Activated CD8-positive, alpha-beta memory T cell treated with anti-CD3 and anti-CD28 coated beads, Interleukin-2, amount 50 U/mL, for 1 hour (primary cell): ENCODE measurements at regions not wholly inside any gene's neighbourhood (a gene's known extent, or its start where the extent isn't known, plus 50 kb on each side); places are given as distances from the start of the nearest gene placed in this dataset.
A peak's percentile ranks its signal among the peaks of the same experiment; 100 is the strongest.
"Not testable (repeated sequence)": the region's sequence is repeated elsewhere in the genome, so short reads cannot be mapped to it uniquely, and the experiment has no call there.

ENCODE experiments used
- DNase-seq: peaks from one replicate; pipeline ENCODE4 v3.0.0-alpha.2; 2020; ENCODE audit errors: extremely low read depth

DNA sequence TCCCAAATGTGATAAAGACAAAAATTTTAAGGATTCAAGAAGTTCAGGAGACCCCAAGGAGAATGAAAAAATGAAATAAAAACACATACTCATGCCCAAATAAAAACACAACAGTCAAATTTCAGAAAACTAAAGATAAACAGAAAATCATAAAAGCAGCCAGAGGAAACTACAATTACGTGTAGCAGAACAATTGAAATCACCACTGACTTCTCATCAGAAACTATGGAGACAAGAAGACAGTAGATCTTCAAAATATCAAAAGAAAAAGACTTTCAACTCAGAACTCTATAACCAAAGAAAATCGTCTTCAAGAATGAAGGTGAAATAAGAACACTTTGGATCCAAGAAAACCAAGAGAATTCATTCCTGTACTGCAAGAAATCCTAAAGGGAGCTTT lies 54.9 kb downstream of the DIO3 start:
- DNase-seq: no peak

DNA sequence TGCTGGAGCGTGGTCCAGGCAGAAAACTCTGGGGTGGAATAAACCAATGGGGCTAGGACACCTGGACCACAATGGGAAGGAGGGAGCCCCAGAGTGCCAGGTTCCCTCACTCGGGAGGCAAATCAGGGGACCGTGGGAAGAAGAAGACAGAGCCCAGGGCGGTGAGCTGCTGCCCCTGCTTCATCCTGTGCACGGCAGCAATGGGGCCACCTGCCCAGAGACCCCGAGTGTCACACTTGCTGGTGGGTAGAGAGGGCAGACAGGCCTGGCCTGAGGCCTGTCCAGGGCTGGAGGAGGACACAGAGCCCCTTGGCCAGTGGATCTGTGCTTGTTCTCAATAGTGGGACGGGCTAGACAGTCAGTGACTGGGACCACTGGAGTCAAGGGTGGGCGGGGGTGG lies 58.2 kb downstream of the DIO3 start:
- DNase-seq: no peak

DNA sequence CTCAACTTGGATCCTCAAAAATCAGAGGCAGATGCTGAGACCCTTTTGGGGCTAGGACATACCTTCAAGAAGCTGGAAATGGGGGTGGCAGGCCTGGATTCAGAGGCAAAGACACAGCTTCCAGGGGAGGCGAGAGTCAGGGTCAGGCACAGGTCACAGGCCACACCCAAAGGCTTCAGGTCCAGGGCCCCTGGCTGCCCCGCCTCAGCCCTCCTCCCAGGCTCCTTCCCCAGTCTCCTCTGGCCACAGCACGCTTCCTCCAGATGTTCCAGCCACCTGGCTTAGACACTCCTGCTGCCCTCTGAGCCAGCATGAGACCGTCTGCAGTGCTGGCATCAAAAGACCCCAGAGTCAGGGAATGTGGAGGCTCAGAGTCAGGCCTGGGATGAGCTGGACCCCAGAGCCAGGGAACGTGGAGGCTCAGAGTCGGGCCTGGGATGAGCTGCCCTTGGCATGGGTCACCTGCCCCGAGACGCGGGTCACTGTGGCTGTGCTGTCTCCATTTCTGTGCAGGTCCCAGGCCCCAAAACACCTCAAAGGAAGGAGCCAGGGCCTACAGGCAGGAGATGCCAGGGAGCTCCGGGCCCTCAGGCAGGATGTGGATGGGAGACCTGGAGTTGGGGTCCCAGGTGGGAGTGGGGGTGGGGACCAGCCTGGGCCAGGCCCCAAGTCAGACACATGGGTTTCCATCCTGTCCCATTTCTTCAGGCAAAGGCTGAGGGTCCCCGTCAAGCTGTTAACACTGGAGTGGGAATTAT lies 58.9 kb downstream of the DIO3 start:
- no peak for DNase-seq

DNA sequence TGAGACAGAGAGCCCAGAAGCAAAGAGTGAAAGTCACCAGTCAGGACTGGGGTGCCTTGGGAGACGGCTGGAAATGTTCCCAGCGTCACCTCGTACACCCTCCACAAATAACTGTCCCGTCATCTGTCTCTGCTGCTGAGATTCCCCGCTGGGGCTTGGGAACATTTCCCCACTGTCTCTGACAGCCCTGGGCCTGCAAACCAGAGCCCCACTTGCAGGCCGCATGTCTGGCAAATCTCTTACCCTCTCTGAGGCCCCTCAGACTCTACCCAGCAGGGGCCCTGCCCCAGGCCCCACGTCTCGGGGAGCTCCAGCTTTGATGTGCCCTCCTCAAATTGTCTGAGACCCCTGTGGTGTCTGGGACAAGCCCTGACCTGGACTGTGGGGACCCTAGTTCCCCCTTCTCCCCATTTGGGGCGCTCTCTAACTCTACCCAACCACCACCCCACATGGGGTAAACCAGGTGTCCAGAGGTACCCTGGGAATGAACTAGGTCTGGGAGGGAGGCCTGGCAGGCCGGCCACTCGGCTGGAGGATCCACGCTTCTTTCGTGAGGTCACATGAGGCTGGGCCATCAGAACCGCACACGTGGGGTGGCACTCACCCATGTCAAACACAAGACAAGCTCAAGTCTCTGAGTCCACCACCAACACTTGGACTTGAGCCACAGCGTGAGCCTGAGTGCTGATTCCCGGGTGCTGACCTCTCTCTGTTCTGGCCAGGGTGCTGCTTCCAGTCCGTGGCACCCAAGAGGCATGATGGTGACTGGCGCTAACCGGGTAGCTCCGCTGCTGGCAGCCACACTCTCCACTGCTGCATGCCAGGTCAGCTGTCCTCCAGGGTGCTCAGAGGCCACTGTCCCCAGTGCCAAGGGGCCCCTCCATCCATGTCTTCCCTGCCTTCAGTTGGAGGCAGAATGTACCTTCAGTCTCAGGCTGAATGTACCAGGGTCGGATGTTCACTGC lies 59.8 kb downstream of the DIO3 start:
- DNase-seq: no peak

DNA sequence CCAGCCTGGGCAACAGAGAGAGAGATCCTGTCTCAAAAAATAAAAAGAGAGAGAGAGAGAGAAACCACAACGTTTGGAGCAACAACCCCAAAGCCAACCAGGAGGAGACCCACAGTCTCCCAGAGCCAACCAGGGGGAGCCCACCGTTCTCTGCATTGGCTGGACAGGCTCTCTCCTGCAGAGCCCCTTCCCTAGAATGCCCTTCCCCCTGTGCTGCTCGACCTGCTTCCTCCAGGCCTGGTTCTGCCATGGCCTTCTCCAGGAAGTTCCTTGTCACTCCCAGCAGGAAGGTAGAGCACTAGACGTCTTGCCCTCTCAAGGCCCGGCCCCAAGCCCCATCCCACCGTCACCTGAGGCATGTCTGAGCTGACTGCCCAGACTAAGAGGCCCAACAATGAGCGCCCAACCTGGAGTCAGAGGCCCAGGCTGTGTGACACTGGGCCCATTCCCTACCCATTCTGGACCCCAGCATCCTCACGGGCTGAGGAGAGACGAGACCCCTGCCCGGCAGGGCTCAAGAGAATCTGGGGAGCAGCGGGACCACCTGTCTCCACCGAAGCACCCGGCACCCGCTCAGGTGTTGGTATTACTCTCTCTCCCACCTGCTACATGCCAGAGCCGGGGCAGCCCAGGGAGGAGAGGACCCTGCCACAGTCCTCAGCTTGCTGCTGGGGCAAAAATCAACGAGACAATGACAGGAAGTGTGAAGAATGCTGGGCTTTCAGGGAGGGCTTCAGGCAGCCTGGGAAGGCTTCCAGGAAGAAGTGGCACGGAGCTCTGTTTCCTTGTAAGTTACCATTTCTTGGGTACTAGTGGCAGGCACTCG lies 61.2 kb downstream of the DIO3 start:
- no peak for DNase-seq

- no peak for DNase-seq
Observed at GRCh38 chr14:101623077-101623372, 61.7 kb downstream of the DIO3 start.

DNA sequence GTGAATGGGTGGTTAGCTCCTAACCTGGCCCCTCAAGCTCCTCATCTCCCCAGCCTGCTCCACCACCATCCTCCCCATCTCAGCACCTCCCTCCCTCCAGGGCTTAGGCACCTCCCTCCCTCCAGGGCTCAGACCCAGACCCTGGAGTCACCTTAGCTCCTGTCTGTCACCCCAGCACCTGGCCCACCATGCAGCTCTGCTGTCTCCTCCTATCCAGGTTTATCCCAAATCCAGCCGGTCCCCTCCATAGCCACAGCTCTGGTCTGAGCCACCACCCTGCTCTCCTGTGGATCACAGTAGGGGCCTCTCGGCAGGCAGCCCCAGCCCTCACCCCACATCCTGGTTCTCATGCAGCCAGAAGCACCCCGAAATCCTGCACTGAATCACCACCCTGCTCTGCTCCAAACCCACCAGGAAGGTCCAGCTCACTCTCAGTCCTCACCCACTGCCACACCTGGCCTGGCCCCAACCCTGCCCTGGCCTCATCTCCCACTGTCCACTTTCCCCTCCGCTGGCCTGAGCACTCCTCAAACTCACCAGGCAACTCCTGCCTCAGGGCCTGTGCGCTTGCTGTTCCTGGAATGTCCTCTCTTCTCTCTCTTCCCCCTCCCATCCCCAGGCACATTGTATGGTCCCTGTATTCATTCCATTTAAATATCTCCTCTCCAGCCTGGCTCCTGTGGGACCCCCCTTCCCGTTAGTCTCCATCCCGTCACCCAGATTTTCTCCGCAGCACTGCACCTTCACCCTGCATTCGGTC lies 62.6 kb downstream of the DIO3 start:
- no peak for DNase-seq

- no peak for DNase-seq
Observed at GRCh38 chr14:101624536-101624935, 63.2 kb downstream of the DIO3 start.

GRCh38 chr14:101625336-101626097 lies 64.2 kb downstream of the DIO3 start:
- no peak for DNase-seq

- no peak for DNase-seq
Observed at GRCh38 chr14:101626331-101626730, 65.0 kb downstream of the DIO3 start.

DNA sequence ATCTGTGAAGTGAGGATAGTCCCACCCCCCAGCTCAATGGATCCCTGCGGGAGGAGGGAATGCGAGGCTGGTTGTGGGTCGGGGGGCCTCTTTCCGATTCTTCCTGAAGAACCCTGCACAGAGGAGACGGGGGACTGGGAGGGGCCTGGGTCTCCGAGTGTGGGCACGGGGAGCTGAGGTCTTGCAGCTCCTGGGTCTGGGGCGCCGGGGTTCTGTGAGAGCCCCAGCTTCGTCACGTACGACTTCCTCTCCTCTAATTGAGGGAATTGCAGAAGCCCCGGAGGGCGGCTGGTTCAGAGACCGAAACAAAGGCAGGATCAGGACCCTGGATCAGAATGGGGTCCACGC lies 66.6 kb downstream of the DIO3 start:
- no peak for DNase-seq

- peak; percentile 22 for DNase-seq
Observed at GRCh38 chr14:101628471-101628966, 67.2 kb downstream of the DIO3 start.

DNA sequence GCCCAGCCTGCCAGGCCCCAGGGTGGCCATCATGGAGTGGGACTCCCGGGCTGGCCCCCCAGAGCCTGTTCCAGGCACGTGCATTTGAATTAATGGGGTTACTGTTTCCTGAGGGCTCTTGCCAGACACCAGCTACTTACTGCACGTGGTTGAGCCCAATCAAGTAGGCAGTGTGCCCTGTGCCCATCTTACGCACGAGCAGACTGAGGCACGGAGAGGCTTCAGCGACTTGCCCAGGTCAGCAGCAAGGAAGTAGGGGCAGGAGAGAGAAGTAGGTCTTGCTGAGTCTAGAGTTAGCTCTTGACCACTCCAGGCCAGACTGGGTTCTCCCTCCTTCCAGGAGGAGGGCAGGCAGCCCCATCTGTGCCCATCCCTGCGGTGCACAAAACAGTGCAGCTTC lies 67.7 kb downstream of the DIO3 start:
- no peak for DNase-seq

GRCh38 chr14:101630056-101630965 lies 69.0 kb downstream of the DIO3 start:
- no peak for DNase-seq

GRCh38 chr14:101631199-101631598 lies 69.9 kb downstream of the DIO3 start:
- no peak for DNase-seq

GRCh38 chr14:101631970-101632369 lies 70.7 kb downstream of the DIO3 start:
- not testable (repeated sequence) for DNase-seq

GRCh38 chr14:101632520-101632919 lies 71.2 kb downstream of the DIO3 start:
- no peak for DNase-seq

GRCh38 chr14:101633276-101633675 lies 72.0 kb downstream of the DIO3 start:
- no peak for DNase-seq

GRCh38 chr14:101634202-101634849 lies 73.0 kb downstream of the DIO3 start:
- no peak for DNase-seq
